Neural cell (in vitro differentiated cells): ENCODE measurements at regions not wholly inside any gene's neighbourhood (a gene's known extent, or its start where the extent isn't known, plus 50 kb on each side); places are given as distances from the start of the nearest gene placed in this dataset.

Source experiments
- EP300 ChIP-seq: fragments of 450-650 bp; conservative IDR thresholded peaks from 2 replicates; pipeline ENCODE4 v1.6.1; 2014; ENCODE audit warnings: antibody characterized with exemption, mild to moderate bottlenecking, moderate library complexity; ENCODE audit not compliant: poor library complexity, severe bottlenecking
- EZH2 ChIP-seq: fragments of 200-600, 300-800 bp; shearing (Covaris generic), sonication (generic); IDR thresholded peaks from 2 replicates; pipeline ENCODE4 v1.6.1; 2014; ENCODE audit warnings: antibody characterized with exemption, low read length, borderline replicate concordance, mild to moderate bottlenecking; ENCODE audit not compliant: insufficient read depth, poor library complexity, severe bottlenecking
- MXI1 ChIP-seq: fragments of 450-650 bp; conservative IDR thresholded peaks from 2 replicates; pipeline ENCODE4 v1.6.1; 2014; ENCODE audit warnings: antibody characterized with exemption, mild to moderate bottlenecking; ENCODE audit not compliant: poor library complexity, severe bottlenecking
- POLR2AphosphoS5 ChIP-seq: IDR thresholded peaks from 2 replicates; pipeline ENCODE4 v1.6.1; 2012
- TAF1 ChIP-seq: IDR thresholded peaks from 2 replicates; pipeline ENCODE4 v1.6.1; 2012; ENCODE audit warnings: low read depth
- TF ChIP-seq, protein P1 (sequence below): fragments of 450-650 bp; IDR thresholded peaks from 2 replicates; pipeline ENCODE4 v1.5.1; 2014; ENCODE audit warnings: antibody characterized with exemption, mild to moderate bottlenecking, moderate library complexity; ENCODE audit not compliant: poor library complexity, severe bottlenecking
- TF ChIP-seq, protein P2 (sequence below): IDR thresholded peaks from 2 replicates; pipeline ENCODE4 v1.6.1; 2012; ENCODE audit warnings: borderline replicate concordance

DNA sequence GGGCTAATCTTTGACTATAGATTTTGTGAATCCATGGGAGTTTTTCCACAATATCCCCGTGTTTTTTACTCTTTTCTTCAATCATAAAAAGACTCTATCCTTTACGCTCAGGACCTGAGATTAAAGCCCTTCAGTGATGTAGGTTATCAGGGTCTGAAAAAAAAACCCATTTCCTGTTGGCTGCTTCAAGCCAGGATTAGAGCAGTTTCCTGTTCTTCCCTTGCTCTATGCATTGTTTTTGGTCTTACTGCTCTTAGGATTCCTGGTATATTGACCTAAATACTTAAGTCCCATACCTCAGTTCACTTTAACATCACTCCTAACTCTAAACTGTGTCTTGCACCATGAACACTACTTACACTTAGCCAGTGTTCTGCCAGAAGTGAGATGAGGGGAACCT lies 319.3 kb upstream of the CHD1 start:
- TF ChIP-seq POLR2AphosphoS5 = no peak
- TF ChIP-seq EP300 = no peak
- TF ChIP-seq, protein P1, sequence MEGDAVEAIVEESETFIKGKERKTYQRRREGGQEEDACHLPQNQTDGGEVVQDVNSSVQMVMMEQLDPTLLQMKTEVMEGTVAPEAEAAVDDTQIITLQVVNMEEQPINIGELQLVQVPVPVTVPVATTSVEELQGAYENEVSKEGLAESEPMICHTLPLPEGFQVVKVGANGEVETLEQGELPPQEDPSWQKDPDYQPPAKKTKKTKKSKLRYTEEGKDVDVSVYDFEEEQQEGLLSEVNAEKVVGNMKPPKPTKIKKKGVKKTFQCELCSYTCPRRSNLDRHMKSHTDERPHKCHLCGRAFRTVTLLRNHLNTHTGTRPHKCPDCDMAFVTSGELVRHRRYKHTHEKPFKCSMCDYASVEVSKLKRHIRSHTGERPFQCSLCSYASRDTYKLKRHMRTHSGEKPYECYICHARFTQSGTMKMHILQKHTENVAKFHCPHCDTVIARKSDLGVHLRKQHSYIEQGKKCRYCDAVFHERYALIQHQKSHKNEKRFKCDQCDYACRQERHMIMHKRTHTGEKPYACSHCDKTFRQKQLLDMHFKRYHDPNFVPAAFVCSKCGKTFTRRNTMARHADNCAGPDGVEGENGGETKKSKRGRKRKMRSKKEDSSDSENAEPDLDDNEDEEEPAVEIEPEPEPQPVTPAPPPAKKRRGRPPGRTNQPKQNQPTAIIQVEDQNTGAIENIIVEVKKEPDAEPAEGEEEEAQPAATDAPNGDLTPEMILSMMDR = no peak
- TF ChIP-seq EZH2 = no peak
- TF ChIP-seq, protein P2, sequence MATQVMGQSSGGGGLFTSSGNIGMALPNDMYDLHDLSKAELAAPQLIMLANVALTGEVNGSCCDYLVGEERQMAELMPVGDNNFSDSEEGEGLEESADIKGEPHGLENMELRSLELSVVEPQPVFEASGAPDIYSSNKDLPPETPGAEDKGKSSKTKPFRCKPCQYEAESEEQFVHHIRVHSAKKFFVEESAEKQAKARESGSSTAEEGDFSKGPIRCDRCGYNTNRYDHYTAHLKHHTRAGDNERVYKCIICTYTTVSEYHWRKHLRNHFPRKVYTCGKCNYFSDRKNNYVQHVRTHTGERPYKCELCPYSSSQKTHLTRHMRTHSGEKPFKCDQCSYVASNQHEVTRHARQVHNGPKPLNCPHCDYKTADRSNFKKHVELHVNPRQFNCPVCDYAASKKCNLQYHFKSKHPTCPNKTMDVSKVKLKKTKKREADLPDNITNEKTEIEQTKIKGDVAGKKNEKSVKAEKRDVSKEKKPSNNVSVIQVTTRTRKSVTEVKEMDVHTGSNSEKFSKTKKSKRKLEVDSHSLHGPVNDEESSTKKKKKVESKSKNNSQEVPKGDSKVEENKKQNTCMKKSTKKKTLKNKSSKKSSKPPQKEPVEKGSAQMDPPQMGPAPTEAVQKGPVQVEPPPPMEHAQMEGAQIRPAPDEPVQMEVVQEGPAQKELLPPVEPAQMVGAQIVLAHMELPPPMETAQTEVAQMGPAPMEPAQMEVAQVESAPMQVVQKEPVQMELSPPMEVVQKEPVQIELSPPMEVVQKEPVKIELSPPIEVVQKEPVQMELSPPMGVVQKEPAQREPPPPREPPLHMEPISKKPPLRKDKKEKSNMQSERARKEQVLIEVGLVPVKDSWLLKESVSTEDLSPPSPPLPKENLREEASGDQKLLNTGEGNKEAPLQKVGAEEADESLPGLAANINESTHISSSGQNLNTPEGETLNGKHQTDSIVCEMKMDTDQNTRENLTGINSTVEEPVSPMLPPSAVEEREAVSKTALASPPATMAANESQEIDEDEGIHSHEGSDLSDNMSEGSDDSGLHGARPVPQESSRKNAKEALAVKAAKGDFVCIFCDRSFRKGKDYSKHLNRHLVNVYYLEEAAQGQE = no peak
- TF ChIP-seq MXI1 = no peak
- TF ChIP-seq TAF1 = no peak
